Right hindlimb (tissue), 1 donor: ENCODE measurements at regions not wholly inside any gene's neighbourhood (a gene's known extent, or its start where the extent isn't known, plus 50 kb on each side); places are given as distances from the start of the nearest gene placed in this dataset.

Experiments used
- DNase-seq: peaks from one replicate; pipeline ENCODE4 v3.0.0-alpha.2; 2018

GRCh38 chr13:103395139-103395538, 328.9 kb upstream of the SLC10A2 start:
- no peak for DNase-seq

DNA sequence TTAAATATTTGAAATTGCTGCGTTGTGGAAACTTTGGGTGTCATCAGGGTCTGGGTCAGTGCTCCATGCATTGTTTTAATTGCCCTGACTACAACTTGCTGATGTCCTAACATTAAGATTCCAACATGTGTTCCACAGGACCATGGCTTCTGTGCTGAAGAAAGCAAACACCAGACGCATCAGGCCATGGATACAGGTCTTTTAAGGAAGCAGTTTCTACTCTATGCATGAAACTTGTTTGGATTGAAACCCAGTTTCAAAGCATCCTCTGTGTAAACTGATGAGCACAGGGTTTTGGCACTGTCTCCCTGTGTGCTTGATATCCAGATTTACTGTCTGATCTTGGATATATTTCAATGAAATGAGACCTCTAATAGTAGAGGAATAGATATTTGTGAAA, 328.4 kb upstream of the SLC10A2 start:
- DNase-seq = no peak

- DNase-seq = no peak
Observed at GRCh38 chr13:103391936-103392335, 325.7 kb upstream of the SLC10A2 start.

GRCh38 chr13:103388839-103389238, 322.6 kb upstream of the SLC10A2 start:
- no peak for DNase-seq

DNA sequence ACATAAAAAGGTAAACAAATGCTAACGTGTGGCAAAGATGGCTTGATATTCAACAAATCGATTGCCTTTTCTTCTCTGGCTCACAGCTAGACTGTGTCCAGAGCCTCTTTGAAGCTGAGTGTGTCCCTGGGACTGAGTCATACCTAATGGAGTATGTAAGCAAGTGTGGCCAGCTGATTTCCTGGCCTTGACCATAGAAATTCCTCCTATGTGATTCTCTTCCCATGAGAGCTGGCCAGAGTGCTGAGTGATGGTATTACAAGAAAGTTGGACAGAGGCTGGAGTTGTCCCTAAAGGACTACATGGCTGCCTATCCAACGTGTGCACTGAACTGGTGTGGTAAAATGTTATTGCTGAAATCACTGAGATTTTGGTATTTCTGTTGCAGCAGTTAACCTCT, 320.1 kb upstream of the SLC10A2 start:
- no peak for DNase-seq

DNA sequence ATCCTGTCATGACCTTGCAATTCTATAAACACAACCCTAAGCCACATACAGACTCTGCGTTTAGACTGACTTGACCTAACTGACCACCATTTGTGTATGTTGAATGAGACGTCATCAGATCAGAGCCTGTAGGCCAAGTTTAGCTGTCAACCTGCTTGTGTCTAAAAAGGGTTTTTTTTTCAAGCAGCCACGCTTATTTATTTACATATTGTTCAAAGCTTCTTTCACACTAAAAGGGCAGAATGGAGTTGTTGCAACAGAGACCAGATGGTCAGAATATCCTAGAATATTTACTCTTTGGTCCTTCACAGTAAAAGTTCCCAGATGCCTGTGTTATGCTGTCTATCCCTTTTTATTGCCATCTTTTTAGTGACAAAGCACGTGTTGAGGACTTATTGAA, 307.7 kb upstream of the SLC10A2 start:
- no peak for DNase-seq

DNA sequence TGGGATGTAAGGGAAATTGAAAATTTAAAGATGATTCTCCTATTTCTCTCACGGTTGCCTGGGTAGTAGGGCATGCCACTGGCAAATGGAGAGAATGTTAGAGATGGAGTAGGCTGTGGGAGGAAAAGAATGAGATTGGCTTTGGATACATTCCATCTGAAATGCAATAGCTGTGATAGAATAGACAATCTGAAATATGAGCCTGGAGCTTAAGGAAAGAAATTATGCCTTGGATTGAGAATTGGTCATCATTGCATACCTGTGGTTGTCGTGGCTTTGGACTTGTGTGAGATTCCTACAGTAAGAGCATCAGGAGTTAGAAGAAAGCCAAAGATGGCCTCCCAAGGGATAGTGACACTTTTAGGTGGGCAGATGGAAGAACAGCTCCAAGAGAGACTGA, 305.1 kb upstream of the SLC10A2 start:
- no peak for DNase-seq

DNA sequence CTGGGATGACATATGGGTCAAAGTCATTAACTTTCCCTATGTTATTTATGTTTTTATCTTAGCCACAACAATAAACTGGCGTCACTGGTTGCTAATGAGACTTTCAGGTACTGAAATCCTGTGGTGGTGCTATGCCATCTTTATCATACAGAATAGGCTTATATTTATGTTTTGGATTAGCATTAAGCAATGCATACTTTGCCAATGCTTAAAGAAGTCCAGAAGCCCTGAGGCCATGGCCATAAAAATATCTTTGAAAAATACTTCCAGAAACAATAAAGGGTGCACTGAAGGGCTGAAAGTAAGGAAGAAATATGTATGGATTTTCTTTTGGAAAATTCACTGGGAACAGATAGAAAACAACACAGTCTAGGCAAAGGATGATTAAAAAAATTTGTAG, 304.6 kb upstream of the SLC10A2 start:
- no peak for DNase-seq

DNA sequence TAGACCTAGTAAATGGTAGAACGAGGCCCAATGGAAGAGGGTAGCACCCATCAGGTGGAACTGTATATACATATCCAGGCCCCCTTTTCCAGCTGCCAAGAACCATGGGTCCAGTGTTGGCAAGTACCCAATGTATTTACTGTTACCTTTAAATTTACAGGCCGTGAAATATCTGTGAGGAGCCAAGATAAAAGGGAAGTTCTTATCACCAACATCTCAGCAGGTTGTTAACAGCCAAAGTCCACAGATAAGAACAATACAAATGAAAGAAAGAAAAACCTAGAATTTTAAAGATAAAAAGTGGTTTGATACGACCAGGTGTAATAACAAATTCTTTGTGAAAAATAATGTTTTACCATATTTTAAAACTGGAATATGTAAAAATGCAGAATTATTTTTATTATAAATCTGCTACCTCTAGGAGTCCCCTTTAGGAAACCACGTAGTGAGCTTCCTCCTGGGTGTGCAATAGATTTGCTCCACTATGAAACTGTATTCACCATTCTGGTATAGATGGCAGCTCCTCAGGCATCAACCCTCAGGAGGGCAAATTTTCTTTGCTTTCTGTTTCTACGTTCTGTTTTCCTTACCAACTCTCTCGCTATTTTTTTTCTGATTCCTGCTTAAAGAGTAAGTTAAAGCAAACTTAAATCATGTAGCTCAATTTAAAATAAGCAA, 292.2 kb upstream of the SLC10A2 start:
- DNase-seq = no peak

DNA sequence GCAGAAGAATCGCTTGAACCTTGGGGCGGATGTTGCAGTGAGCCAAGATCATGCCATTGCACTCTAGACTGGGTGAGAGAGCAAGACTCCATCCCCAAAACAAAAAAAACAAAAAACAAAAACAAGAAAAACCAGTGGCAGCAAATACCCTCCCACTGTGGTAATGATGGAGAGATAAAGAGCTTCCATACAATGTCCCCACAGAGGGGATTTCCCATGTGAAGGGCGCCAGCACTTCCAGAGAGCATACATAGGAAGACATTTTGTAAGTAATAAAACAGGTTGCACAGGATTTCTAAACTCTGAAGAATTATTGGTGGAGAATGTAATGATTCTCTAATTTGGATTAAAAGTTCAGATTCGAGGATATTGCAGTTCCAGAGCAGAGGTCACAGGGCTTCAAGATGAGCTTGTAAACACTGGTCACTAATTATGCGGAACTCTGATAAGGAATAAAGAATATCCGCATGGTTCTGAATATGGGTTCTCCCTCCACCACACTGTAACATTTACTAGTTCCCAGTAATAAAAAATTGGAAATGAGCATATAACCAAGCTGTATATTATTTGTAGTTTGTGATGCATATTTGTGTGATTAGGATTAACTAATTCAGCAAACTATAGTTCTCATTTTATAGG, 290.1 kb upstream of the SLC10A2 start:
- no peak for DNase-seq

DNA sequence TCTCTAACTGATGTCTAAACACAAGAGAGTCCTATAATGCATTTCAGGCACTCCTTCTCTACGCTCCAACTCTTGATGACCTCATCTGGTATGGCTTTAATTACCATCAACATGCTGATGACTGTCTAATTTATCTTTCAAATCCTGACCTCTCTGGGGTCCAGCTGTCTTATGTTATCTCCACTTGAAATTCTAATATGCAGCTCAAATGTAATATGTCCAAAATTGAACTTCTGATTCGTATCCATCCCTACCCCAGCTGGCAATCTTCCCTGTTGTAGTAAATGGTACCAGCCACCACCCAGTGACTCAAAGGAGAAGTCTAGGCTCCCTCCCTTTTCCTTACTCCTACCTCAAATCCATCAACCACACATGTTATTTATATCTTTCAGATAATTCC, 288.0 kb upstream of the SLC10A2 start:
- no peak for DNase-seq

DNA sequence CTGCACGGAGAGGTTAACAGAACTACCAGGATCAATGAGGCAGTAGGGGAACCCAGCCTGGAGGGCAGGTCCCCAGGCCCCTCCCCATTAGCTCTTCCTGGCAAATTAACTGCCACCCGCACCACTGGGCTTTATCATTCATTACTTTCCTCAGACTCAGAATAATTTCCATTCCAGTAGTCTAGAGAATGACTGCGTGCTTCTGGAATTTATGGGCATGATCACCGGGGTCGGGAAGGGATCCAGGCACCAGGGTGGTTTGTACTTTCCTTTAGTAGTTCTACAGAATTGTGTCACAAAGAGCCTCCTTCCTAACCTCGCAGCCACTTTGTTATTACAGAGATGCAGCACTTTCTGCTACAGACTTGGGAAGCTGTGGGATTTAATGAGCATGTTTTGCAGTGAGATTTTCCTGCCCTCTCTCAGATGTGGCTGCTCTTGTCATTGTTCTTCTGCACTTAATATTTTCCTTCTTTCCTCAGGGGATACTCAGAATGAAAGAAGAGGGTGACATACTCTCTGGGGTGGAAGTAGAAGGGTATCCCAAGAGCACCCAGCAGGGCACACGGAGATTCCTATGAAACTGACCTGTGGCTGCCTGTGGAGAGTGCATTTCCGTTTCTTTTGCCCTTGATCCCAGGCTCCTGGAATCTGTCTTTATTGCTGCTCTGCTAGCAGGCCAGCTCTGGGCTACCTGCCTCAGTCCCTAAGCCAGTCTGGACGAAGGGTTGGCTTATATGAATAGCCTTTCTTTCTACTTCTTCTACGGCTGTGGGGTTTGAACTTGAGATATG, 285.0 kb upstream of the SLC10A2 start:
- DNase-seq = peak; percentile 65

GRCh38 chr13:103350147-103350546, 283.9 kb upstream of the SLC10A2 start:
- DNase-seq = no peak

DNA sequence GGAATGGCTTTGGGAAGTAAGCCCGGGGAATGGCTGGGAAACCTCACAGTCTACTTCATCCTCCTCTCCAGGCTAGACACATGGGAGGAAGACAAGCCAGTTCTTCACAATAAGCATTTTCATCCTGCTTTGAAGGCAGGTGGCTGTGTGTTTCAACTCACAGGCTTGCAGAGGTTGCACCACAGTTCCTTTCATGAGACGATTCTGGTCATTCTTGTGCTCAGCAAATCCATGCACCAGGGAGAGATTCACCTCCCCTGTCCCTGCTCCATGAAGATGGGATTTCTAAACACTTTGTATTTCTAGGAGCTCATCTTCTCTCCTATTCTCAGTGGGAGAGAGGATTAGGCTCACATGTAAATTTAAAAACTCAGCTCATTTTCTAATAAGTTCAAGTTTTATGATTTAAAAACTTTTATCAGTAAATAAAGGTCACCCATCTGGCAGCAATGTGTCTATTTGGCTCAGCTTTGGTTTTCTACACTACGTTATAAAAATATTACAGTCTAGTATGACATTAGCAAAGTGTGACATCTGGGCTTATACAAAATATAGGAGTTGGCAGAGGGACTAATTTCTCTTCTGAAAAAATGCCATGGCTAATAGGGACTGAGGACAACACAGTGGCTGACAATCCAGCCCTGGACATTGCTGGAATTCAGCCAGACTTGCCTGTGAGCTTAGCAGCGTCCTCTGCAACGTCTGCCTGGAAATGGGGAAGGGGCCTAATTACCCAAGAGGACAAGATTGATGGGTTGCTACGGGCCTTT, 283.2 kb upstream of the SLC10A2 start:
- peak; percentile 39 for DNase-seq

- DNase-seq = no peak
Observed at GRCh38 chr13:103335241-103335640, 269.0 kb upstream of the SLC10A2 start.

DNA sequence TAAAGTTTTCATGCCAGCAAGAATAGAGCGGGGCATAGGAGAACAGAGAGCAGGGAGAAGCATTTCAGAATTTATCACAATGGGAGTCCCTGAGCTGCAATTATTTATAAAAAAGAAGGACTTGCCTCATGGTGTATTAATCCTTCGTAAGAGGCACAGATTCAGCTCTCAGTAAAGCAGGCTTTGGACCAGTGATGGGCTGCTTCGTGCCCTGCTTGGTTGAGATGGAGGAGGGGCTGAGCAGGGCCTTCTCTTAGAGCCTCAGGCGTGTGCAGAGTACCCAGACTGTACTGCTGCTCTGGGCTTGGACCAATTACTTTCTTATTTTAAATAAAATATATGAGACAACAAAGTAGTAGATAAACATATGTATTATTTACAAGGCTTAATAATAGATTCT, 265.7 kb upstream of the SLC10A2 start:
- no peak for DNase-seq

DNA sequence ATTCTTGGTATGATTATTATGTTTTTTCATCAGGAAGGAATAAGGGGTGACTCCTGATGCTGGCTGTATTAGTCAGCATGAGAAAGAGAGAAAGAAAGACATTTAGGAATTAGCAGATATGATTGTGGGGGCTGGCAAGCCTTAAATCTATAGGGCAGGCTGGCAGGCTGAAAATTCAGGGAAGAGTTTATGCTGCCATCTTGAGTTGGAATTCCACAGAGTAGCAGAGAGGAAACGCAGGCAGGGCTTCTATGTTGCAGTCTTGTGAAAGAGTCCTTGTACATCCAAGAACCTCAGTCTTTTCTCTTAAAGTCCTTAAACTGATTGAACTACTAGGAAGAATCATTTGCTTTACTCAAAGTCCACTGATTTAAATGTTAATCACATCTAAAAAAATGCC, 262.7 kb upstream of the SLC10A2 start:
- no peak for DNase-seq

- no peak for DNase-seq
Observed at GRCh38 chr13:103326326-103326725, 260.1 kb upstream of the SLC10A2 start.

GRCh38 chr13:103325672-103326071, 259.5 kb upstream of the SLC10A2 start:
- no peak for DNase-seq

- no peak for DNase-seq
Observed at GRCh38 chr13:103324641-103325040, 258.4 kb upstream of the SLC10A2 start.

GRCh38 chr13:103315711-103316110, 249.5 kb upstream of the SLC10A2 start:
- DNase-seq = no peak

GRCh38 chr13:103312467-103312866, 246.2 kb upstream of the SLC10A2 start:
- no peak for DNase-seq

DNA sequence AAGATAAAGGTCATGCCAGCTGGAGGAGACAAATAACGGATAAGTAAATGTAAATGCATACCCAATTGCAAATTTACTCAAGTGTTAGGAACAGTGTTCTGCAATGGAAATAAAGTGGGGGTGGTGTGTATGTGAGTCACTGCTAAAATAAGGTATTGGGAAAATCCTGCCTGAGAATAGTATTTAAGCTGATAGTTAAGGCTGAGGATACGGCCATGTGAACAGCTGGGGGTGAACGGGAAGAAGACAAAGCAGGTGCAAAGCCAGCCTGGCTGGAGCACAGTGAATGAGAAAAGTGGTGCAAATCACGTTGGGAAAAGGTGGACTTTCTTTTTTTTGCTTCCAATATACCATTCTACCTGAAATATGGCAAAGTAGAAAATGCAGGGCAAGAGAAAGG, 242.4 kb upstream of the SLC10A2 start:
- DNase-seq = no peak
